SK-N-MC (cell line): ENCODE measurements at regions not wholly inside any gene's neighbourhood (a gene's known extent, or its start where the extent isn't known, plus 50 kb on each side); places are given as distances from the start of the nearest gene placed in this dataset.

Source experiments
- FOXP2 ChIP-seq: optimal IDR thresholded peaks from 2 replicates; pipeline ENCODE3; 2011; ENCODE audit warnings: mild to moderate bottlenecking, moderate library complexity; ENCODE audit not compliant: insufficient read depth; ENCODE audit errors: extremely low read length, control extremely low read depth
- POLR2AphosphoS5 ChIP-seq: IDR thresholded peaks from 2 replicates; pipeline ENCODE4 v1.6.1; 2012; ENCODE audit warnings: mild to moderate bottlenecking, low read depth, low read length, borderline replicate concordance

DNA sequence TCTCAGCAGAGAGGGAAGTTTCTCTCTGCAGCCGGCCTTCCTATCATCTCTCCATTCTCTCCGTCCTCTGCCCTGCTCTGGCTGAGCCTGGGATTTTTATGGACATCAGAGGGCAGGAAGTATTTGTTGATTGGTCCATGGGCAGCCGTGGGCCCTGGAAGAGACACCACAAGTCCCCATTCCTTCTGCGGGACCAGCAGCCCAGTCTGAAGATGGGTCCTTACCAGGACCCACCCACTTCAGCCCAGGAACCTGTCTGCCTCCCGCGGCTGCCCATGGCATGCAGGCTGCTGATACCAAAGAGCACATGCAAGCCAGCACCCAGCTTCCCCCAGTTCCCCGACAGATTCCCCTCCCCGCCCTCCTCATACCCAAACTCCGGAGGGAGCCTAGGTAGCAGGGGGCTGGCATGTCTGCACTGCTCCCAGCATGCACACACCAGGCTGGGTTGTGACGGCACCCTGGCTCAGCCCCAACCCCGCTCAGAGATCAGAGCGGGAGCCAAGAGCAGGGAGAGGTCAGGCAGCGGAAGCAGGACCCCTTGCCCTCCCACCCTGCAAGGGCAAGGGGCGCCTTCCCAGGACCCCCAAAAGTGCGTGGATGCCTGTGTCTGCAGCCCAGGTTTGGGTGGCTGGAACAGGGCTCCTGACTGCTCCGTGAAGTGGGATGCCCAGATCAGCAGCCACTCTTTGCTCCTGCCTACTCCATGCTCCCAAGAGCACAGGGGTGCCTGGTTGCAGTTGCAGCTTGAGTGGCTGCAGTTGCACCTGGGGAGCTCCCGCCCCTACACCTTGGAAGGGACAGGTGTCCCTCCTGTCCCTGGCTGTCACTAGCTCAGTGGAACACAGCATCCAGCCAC is 538.6 kb upstream of the POT1 start:
- TF ChIP-seq FOXP2 (no peak), POLR2AphosphoS5 (no peak)
